Gastrocnemius medialis (tissue), 4 donors: ENCODE measurements at regions not wholly inside any gene's neighbourhood (a gene's known extent, or its start where the extent isn't known, plus 50 kb on each side); places are given as distances from the start of the nearest gene placed in this dataset.

Experiments
- POLR2A ChIP-seq, 2 donors: fragments of 450-650 bp; IDR thresholded peaks; one replicate each; pipeline ENCODE4 v1.6.1; 2017; ENCODE audit warnings: antibody characterized with exemption in 2 of 2, mild to moderate bottlenecking in 2 of 2, moderate library complexity in 2 of 2
- TF ChIP-seq, protein P1 (sequence below), 5 experiments: fragments of 450-650 bp in 3 of 5; fragments of 200-600 bp in 2 of 5; sonication (generic) in 2 of 5; IDR thresholded peaks in 4 of 5; conservative IDR thresholded peaks in 1 of 5; 1 replicate in 4 of 5; 2 replicates in 1 of 5; pipeline ENCODE4 v1.5.1; 2016 to 2019; ENCODE audit warnings: antibody characterized with exemption in 5 of 5, mild to moderate bottlenecking in 3 of 5, moderate library complexity in 3 of 5

DNA sequence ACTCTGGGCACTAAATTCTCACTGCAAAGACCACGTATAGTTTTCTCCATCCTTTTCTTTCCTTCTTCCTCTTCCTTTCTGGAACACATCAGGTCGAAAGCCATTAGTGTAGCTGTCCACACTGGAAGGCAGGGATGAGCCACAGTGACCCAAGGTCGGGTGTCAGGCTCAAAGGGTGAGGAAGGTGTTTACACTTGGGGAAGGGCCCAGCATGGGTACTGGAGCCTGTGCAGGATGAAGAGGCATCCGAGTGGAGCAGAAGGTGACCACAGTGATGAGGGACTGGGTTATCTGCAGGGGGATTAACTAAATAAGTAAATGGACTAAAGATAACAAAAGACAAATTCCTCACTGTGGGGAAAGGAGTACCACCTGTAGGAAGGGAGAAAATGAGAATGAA, 164.0 kb downstream of the SOX9 start:
- TF ChIP-seq, protein P1, sequence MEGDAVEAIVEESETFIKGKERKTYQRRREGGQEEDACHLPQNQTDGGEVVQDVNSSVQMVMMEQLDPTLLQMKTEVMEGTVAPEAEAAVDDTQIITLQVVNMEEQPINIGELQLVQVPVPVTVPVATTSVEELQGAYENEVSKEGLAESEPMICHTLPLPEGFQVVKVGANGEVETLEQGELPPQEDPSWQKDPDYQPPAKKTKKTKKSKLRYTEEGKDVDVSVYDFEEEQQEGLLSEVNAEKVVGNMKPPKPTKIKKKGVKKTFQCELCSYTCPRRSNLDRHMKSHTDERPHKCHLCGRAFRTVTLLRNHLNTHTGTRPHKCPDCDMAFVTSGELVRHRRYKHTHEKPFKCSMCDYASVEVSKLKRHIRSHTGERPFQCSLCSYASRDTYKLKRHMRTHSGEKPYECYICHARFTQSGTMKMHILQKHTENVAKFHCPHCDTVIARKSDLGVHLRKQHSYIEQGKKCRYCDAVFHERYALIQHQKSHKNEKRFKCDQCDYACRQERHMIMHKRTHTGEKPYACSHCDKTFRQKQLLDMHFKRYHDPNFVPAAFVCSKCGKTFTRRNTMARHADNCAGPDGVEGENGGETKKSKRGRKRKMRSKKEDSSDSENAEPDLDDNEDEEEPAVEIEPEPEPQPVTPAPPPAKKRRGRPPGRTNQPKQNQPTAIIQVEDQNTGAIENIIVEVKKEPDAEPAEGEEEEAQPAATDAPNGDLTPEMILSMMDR (IDR thresholded peaks at IDR 0.05 in 4 of 5, conservative IDR thresholded peaks at IDR 0.05 in 1 of 5), result no peak
- no peak for TF ChIP-seq POLR2A (IDR thresholded peaks at IDR 0.05)
